Thymus (tissue), 11 donors: ENCODE measurements at regions not wholly inside any gene's neighbourhood (a gene's known extent, or its start where the extent isn't known, plus 50 kb on each side); places are given as distances from the start of the nearest gene placed in this dataset.

Source experiments
- DNase-seq, 9 donors: peaks; one replicate each; pipeline ENCODE4 v3.0.0-alpha.2; 2013; ENCODE audit warnings: low spot score in 9 of 9, low read depth in 6 of 9, missing footprints in 1 of 9
- H3K27ac ChIP-seq, 2 donors: one replicate each; pipeline ENCODE4 v1.5.1; 2013; ENCODE audit warnings: control low read depth in 1 of 2, low read depth in 1 of 2, low read length in 1 of 2, mild to moderate bottlenecking in 1 of 2, moderate library complexity in 1 of 2
- H3K27me3 ChIP-seq, 2 donors: one replicate each; pipeline ENCODE4 v1.5.1; 2013; ENCODE audit warnings: low read length in 1 of 2; ENCODE audit not compliant: control insufficient read depth in 2 of 2, insufficient read depth in 1 of 2
- H3K36me3 ChIP-seq, 2 donors: one replicate each; pipeline ENCODE4 v1.5.1; 2013; ENCODE audit warnings: low read length in 1 of 2, mild to moderate bottlenecking in 1 of 2, moderate library complexity in 1 of 2; ENCODE audit not compliant: control insufficient read depth in 2 of 2, insufficient read depth in 2 of 2
- H3K4me1 ChIP-seq, 2 donors: one replicate each; pipeline ENCODE4 v1.5.1; 2013; ENCODE audit warnings: low read length in 2 of 2; ENCODE audit not compliant: control insufficient read depth in 2 of 2, insufficient read depth in 2 of 2
- H3K4me3 ChIP-seq, 2 donors: one replicate each; pipeline ENCODE4 v1.5.1; 2013; ENCODE audit warnings: low read length in 2 of 2, control low read depth in 1 of 2, mild to moderate bottlenecking in 1 of 2
- H3K9me3 ChIP-seq, 2 donors: one replicate each; pipeline ENCODE4 v1.5.1; 2013; ENCODE audit warnings: low read length in 1 of 2, mild to moderate bottlenecking in 1 of 2; ENCODE audit not compliant: control insufficient read depth in 2 of 2, insufficient read depth in 1 of 2
- WGBS: extraction: QIAGEN DNeasy Blood & Tissue Kit; methylation state at CpG from one replicate; pipeline ENCODE4 v1.1.7; 2013; 5-methylcytosine and 5-hydroxymethylcytosine counted together
- donor health status: healthy.

DNA sequence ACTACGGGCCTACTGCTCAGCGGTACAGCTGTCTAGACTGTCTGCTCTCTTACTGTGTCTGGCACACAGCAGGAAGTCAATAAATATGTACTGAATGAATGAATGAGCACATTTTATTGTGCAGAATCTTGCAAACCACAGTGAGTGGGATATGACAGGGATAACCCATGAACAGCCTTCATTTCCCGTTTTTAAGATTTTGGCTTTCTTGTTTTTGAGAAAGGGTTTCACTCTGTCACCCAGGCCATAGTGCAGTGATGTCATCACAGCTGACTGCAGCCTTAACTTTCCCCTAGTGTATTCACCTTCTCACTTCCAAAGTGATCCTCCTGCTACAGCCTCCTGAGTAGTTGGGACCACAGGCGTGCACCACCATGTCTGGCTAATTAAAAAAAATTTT, 203.1 kb downstream of the AEBP2 start:
- no peaks in the 10 kb centered on the region for H3K36me3 ChIP-seq
- H3K27ac ChIP-seq, result no peak overlapping the region
- H3K4me1 ChIP-seq, result no peaks in the 10 kb centered on the region
- H3K9me3 ChIP-seq, result no peaks in the 10 kb centered on the region
- DNase-seq, result no peak
- WGBS, result 96% methylated on average over 4 of the region's 4 CpGs
- H3K4me3 ChIP-seq, result no peak overlapping the region
- H3K27me3 ChIP-seq, result no peaks in the 10 kb centered on the region

DNA sequence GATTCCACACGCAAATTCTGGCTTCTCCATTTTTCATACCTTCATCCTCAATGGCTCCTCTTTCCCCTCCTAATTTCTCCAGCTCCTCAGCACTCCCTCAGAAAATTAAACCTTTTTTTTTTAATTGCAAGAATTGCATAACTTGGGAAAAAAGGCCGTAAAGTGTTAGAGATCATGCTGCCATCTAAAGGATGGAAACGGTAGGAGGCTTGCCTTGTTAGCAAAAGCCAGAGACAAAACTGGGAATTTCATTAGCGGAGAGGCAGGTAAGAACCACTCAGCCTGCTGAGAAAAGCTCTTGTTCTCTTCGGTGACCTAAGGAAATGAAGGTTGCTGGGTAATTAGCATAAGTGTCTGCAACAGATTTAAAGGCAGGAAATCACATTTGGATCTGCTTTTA, 204.3 kb downstream of the AEBP2 start:
- no peaks in the 10 kb centered on the region for H3K4me1 ChIP-seq
- H3K27ac ChIP-seq, result no peak overlapping the region
- 41% methylated on average over 5 of the region's 5 CpGs for WGBS
- H3K36me3 ChIP-seq, result no peaks in the 10 kb centered on the region
- H3K4me3 ChIP-seq, result no peak overlapping the region
- no peaks in the 10 kb centered on the region for H3K27me3 ChIP-seq
- H3K9me3 ChIP-seq, result no peaks in the 10 kb centered on the region
- peak in 1 of 9 donors; percentile 10 for DNase-seq

DNA sequence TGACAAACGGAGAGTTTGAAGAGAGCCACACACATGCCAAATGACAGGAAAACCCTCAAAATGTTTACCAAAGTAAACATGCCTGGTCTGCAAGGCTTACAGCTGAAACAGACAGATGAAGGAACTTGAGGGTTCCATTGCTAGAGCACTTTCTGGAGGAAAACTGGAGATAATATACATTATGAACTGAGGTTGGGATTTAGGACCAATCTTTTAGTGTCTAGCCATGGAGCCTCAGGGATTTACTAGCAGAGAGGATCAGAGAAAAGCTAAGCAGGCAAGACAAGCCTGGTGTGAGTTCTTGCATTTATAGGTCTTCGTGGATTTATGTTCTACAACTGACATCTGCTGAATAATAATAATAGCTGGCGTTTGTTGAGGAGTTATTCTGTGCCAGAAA, 205.3 kb downstream of the AEBP2 start:
- DNase-seq, result no peak

DNA sequence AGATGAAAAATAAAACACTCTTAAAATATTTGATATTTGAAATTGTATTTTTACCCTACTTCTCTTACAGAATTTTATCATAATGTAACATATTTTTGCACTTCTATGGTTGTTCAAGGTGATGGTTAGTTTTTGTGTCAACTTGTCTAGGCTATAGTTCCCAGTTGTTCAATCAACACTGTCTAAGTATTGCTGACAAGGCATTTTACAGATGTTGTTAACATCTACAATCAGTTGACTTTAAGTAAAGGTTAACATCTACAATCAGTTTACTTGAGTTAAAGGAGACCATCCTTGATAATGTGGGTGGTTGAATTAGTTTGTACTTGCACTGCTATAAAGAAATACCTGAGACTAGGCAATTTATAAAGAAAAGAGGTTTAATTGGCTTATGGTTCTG, 206.5 kb downstream of the AEBP2 start:
- no peaks in the 10 kb centered on the region for H3K27me3 ChIP-seq
- H3K36me3 ChIP-seq, result no peaks in the 10 kb centered on the region
- no peaks in the 10 kb centered on the region for H3K9me3 ChIP-seq
- H3K4me3 ChIP-seq, result no peak overlapping the region
- no peak overlapping the region for H3K27ac ChIP-seq
- no peaks in the 10 kb centered on the region for H3K4me1 ChIP-seq
- DNase-seq, result no peak

More for the DNA sequence above, 205.3 kb downstream of the AEBP2 start:
- Histone ChIP-seq H3K4me1 (no peaks in the 10 kb centered on the region), H3K36me3 (no peaks in the 10 kb centered on the region), H3K27me3 (no peaks in the 10 kb centered on the region), H3K27ac (no peak overlapping the region), H3K9me3 (no peaks in the 10 kb centered on the region), H3K4me3 (no peak overlapping the region)
- 95% methylated on average over 3 of the region's 3 CpGs for WGBS

DNA sequence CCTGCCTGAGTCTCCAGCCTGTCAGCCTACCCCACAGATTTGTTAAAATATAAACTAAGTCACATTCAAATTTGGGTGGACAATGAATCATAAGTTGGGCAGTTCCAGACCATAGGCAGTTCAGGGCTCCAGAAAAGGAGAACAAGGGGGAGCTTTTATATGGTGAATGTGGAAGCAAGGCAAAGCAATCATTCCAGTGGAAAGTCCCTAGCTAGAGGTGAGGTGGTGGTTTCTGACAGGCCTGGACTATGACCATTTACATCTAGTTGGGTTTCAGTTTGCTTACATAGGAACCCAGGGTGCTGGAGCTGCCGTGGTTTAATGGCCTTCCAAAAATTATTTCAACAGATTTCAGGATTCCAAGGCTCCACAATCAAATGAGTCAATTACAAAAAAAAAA, 207.3 kb downstream of the AEBP2 start:
- H3K4me3 ChIP-seq, result no peak overlapping the region
- DNase-seq, result no peak
- WGBS, result 94% methylated on average over 1 of the region's 1 CpG
- H3K9me3 ChIP-seq, result no peaks in the 10 kb centered on the region
- no peaks in the 10 kb centered on the region for H3K27me3 ChIP-seq
- no peak overlapping the region for H3K27ac ChIP-seq
- no peaks in the 10 kb centered on the region for H3K4me1 ChIP-seq
- no peaks in the 10 kb centered on the region for H3K36me3 ChIP-seq

DNA sequence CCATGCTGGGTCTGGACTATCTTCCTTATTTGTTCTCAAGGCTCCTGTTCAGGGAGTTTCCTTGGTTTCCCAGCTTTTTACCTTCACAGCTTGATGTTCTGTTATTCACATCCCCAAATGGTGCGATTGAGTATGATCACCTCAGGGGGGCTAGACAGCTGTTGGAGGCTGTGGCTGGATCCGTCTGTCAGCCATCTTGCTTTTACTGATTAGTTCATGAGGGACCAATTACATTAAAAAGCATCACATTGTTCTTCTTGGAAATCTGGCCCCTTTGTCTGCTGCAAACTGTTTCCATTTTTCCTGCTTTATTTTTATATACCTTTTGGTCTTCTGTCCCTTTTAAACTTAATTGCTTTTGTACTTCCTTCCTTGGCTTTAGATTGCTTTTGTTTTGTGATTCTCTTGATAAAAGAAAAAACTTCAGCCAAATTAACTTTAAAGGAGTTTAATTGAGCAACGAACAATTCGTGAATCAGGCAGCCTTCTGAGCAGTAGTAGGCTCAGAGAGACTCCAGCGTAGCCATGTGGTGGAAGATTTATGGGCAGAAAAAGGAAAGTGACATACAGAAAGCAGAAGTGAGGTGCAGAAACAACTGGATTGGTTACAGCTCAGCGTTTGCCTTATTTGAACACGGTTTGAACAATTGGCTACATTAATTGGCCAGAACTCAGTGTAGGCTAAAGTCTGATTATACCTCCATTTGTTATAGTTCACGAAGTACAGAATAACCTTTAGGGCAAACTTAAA, 208.7 kb downstream of the AEBP2 start:
- no peak for DNase-seq
- H3K36me3 ChIP-seq, result no peaks in the 10 kb centered on the region
- H3K27me3 ChIP-seq, result no peaks in the 10 kb centered on the region
- H3K9me3 ChIP-seq, result no peaks in the 10 kb centered on the region
- H3K4me1 ChIP-seq, result no peaks in the 10 kb centered on the region
- no peak overlapping the region for H3K27ac ChIP-seq
- no peak overlapping the region for H3K4me3 ChIP-seq
- 46% methylated on average over 8 of the region's 8 CpGs for WGBS

DNA sequence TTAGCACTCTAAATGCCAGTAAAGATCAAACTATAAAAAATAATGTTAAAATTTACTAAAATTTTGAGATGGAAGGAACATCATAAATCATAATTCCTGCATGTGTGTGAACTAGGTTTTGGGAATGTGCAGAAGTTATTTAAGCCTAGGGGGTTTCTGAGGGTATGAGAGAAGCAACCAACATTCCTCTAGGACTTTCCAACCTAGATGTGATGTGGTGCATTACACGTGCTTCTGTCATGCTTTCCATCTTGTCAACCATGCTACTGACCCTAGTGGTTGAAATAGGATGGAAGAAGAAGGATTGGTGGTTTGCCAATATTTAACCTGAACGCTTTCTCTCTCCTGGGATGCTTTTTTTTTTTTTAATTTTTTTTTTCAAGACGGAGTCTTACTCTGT, 209.3 kb downstream of the AEBP2 start:
- no peak overlapping the region for H3K4me3 ChIP-seq
- no peaks in the 10 kb centered on the region for H3K36me3 ChIP-seq
- no peaks in the 10 kb centered on the region for H3K4me1 ChIP-seq
- no peaks in the 10 kb centered on the region for H3K9me3 ChIP-seq
- no peak overlapping the region for H3K27ac ChIP-seq
- H3K27me3 ChIP-seq, result no peaks in the 10 kb centered on the region
- no peak for DNase-seq
- WGBS, result 97% methylated on average over 3 of the region's 3 CpGs

DNA sequence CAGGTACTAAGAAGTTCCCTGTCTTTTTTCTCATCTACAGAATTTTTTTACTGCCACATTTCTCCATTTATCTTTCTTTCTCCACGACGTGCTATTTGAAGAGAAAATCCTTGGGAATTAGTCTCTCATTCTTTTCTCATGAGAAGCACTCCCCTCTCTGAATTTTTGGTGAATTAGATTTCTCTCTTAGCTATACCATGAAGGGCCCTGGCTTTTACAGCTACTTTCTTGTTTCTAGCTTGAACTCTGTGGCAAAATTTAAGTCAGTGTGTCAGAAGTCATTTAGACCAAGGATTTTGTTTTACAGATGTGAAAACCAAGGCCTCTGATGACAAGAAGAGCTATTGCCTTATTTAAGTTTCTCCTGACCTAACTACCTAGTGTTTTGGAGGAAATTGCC, 213.1 kb downstream of the AEBP2 start:
- no peak overlapping the region for H3K4me3 ChIP-seq
- H3K27me3 ChIP-seq, result no peaks in the 10 kb centered on the region
- H3K4me1 ChIP-seq, result no peaks in the 10 kb centered on the region
- H3K27ac ChIP-seq, result no peak overlapping the region
- whole genome bisulfite sequencing, result 70% methylated on average over 2 of the region's 2 CpGs
- no peaks in the 10 kb centered on the region for H3K36me3 ChIP-seq
- no peak for DNase-seq
- H3K9me3 ChIP-seq, result no peaks in the 10 kb centered on the region

DNA sequence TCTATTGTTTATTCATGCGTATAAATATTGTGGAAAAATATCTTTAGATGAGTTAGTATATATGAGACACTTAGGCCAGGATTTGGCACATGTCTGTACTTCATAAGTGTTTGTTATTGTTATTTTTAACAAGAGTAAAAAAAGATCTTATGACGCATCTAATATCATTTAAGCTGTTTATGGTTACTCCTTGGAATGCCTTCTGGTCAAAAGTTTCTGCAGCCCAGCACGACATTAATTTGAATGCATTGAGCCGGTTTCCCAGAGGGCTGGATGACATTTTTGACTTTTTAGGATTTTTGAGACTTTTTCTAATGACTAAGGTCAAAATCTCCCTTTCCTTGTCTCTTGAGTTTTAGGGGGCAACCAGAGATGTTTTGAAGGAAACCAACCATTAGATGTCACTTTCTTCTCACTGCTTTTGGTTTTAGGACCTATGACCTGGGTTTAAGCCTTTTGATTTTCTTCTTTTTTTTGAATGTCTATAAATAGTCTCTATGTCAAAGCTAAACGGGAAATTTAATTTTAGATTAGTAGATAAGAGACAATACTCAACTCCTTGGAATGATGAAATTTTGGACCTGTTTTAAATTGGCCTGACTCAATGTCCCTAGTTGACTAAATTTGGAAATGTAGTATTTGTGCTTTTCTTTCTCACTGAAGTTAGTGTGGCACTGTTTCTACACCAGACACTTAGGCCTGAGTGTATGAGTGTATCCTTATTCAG, 215.5 kb downstream of the AEBP2 start:
- H3K36me3 ChIP-seq, result no peaks in the 10 kb centered on the region
- no peaks in the 10 kb centered on the region for H3K9me3 ChIP-seq
- DNase-seq, result no peak
- no peaks in the 10 kb centered on the region for H3K4me1 ChIP-seq
- H3K4me3 ChIP-seq, result no peak overlapping the region
- no peak overlapping the region for H3K27ac ChIP-seq
- WGBS, result 85% methylated on average over 5 of the region's 5 CpGs
- no peaks in the 10 kb centered on the region for H3K27me3 ChIP-seq
